HG03196 (cell line): ENCODE measurements at regions not wholly inside any gene's neighbourhood (a gene's known extent, or its start where the extent isn't known, plus 50 kb on each side); places are given as distances from the start of the nearest gene placed in this dataset.
"Not testable (repeated sequence)": the region's sequence is repeated elsewhere in the genome, so short reads cannot be mapped to it uniquely, and the experiment has no call there.

Source experiments
- ATAC-seq: cut with Tn5 transposase; IDR thresholded peaks from one replicate; pipeline ENCODE4 v1.9.1; 2021; ENCODE audit not compliant: unreplicated experiment

DNA sequence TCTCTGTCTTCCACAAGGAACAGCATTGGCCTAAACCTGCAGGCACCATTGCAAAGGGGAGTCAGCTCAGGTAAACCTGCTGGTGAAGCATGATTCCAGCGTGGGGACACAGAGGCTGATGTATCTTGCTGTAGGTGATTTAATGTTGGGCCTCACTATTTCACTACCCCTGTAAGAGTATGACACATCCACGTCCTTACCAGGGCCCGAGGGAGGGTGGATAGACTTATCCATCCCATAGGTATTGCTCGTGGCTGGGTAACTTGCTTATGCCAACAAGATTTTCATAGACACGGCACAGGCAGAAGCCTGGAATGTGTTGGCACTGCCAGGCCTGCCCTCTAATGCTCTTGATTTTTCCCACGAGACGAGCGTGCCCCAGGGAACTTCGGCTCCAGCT is 107.4 kb upstream of the SULF2 start:
- not testable (repeated sequence) for ATAC-seq

DNA sequence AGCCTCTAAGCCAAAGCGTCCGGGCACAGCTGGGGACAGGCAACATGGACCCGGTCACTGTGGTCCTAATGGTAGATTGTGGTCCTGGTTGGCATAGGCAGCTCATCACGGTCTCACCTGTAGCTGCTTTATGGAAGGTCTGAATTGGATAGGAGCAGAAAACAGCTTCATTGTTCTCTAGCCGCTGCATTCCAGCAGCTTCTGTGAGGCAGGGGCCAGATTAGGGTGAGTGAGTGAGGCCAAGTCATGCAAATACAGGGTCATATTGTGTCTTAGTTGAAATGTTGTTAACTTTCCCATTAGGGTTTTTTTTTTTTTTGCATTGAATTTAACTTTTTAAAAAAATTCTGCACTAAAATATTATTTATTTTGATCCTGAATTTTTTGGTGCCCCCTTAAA is 105.4 kb upstream of the SULF2 start:
- not testable (repeated sequence) for ATAC-seq

DNA sequence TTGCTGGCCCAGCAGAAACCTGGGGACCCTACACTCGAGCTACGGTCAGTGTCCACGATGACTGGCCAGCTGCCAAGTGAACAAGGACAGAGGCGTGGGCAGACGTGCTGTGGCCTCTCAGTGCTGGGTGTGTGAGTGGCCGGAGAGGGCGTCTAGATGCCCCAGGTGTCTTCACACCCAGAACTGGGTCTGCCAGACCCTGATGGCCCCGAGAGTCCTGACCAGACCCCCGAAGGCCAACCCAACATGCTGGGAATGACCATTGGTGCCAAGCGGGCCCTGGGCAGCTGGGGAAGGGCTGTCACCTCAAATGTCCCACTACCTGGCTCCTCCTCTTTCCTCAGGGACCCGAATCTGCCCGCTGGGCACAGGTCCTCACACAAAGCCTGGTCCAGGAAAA is 104.5 kb upstream of the SULF2 start:
- not testable (repeated sequence) for ATAC-seq

DNA sequence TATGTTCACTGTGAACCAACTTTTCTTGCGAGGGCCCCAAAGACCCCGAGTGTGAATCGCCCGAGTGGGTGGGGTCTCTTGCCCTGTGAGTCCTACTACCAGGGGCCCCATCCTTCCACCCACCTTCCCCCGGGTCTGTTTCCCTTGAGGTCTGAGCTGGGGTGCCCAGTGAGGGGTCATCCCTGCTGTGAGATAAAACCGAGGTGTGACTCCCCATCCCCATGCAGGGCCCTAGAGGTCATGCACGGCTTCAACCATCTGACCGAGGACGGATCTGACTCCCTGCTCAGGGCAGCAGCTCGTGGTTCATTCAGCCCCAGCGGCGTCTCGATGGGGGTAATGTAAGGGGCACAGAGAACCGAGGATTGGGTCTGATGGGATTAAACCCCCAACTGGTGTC is 103.1 kb upstream of the SULF2 start:
- ATAC-seq = no peak

DNA sequence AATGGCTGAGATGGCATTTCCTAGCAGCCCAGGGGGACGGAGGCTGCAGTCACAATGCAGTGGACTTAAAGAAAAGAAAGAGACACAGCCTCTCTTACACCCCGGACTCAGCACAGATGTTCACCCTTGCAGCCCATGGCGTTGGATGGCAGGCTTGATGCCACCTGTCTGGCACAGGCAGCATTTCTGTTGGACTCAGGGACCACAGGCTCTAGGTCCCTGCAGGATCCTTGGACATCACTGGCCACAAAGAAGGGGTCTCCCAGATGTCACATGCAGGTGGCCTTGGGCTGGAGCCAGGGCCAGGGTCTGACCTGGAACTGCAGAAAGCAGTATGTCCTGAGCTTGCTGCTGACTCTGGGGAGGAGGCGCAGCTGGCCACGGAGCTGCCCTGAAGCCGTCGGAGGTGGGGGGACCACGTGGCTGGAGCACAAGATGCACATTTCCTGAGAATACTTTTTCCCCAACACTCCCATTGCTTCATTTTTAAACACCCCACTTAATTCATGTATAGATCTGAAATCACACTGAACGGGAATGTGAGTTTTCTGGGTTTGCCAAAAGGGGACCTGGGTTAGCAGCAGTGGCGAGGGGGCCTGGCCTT is 102.3 kb upstream of the SULF2 start:
- ATAC-seq = no peak

DNA sequence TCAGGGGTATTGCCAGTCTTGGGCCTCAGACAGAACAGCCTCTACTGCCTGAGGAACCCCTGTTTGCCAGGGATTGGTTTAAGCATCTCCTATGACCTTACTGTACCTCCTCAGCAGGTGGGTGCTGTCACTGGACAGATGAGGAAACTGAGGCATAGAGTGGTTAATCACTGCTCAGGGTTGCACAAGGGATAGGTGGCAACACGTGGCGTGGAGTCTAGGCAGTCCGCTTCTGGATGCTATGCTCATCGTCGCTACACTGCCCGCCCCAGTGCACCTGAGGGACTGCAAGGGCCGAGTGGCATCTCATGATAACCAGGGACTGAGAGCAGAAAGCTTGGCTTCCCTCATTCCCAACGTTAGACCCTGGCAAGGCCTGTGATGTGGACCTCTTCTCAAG is 101.8 kb upstream of the SULF2 start:
- no peak for ATAC-seq

DNA sequence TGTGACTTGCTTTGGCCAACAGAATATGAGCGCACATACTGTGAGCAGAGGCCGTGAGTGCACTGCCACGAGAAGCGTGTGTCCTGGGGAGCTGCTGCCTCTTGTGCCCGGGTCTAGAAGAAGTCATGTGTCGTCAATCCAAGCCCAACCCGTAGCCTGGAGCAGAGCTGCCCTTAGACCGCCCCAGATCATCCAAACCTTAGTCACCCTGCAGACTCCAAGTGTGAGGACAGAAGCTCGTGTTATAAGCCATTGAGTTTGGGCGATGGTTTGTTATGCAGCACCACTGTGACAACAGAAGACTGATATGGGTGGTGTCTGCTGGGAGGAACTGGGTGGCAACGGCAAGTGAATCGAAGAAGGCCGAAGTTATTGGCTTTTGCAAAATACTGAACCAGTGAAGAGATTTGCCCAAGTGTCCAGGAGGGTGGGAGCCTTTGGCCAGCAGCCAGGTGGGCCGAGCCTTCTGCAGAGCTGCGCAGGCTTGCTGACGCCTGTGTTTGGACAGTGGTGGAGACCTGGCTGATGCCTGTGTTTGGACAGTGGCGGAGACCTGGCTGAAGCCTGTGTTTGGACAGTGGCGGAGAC is 101.3 kb upstream of the SULF2 start:
- ATAC-seq = no peak

DNA sequence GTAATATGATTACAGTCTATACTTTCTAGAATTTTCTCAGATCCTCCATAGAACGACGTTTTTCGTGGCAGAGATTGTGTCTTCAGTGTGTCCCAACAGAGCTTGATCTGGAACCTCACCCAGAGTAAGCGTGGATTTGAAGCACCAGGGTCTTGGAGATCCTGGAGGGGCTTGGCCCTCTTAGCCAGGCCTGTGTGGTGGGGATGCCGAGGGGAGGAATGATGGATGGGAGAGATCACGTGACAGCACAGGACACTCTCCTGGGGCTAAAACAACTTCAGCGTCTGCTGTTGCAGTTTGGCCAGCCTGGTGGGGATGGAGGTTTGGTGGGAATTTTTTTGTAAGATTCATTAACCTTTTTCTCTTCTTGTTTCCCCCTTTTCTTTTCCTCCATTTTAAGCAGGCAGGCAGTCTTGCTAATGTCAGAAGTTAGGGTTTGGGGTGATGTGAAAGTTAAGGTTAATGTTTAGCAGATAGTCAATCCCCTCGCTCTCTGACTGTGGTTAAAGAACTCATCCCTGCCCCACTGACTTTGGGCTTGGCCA is 100.7 kb upstream of the SULF2 start:
- no peak for ATAC-seq

DNA sequence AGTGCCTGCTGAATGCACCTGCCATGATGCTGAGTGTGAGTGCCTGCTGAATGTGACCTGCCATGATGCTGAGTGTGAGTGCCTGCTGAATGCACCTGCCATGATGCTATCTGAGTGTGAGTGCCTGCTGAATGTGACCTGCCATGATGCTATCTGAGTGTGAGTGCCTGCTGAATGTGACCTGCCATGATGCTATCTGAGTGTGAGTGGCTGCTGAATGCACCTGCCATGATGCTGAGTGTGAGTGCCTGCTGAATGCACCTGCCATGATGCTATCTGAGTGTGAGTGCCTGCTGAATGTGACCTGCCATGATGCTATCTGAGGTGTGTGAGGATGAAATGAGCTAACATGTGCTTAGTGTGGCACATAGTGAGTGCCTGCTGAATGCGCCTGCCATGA is 98.7 kb upstream of the SULF2 start:
- ATAC-seq = not testable (repeated sequence)

DNA sequence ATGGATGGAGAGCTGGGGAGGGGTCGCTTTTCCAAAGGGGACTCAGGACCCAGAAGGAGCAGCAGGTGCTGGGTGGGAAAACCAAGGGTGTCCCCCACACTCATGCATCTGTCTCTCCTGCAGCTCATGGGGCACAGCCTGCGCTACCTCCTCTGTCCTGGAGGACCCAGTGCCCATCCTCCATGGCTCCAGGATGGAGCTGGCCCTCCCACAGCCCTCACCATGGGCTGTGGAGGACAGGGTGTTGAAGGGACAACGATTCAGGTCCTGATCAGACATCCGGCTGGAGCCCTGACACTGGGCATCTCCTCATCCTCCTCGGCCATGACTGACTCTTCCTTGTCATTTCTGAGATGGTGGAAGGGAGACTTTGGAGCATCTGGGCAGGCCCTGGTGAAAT is 97.9 kb upstream of the SULF2 start:
- ATAC-seq = no peak

DNA sequence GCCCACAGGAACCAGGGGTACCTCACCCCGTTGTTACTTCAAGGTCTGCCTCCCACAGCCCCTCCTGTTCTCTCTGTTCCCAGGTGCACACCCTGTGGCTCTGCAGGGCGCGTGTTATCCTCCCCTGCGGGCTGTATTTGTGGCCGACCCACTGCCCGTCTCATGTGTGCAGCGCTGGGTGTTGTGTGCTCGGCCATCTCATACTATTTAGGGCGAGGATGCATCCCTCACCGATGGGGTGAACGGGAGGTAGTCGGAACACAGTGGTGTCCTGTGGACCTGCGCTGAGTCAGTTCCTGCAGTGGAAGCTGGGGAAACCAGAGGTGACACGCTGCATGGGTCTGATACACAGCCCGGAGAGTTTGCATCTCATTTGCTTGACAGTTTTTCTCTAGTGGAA is 94.5 kb upstream of the SULF2 start:
- ATAC-seq = no peak

DNA sequence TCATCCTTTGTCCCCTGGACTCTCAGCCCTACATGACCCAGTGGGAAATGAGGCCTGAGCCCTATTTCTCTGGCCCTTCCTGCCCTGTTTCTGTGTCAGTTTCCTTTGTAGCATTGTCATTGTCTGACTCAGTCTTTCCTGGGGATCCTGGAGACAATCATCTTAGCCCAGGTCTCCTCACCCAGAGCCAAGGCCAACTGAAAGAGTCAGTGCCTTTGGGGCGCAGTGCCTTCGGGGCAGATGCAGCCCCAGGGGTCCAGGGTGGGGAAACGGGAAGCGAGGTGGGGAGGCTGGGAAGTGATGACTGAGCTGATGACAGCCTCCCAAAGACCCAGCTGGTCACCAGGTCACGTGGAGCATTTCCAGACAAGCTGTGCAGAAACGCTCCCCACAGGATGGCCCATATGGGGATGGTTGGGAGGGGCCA is 93.3 kb upstream of the SULF2 start:
- no peak for ATAC-seq

DNA sequence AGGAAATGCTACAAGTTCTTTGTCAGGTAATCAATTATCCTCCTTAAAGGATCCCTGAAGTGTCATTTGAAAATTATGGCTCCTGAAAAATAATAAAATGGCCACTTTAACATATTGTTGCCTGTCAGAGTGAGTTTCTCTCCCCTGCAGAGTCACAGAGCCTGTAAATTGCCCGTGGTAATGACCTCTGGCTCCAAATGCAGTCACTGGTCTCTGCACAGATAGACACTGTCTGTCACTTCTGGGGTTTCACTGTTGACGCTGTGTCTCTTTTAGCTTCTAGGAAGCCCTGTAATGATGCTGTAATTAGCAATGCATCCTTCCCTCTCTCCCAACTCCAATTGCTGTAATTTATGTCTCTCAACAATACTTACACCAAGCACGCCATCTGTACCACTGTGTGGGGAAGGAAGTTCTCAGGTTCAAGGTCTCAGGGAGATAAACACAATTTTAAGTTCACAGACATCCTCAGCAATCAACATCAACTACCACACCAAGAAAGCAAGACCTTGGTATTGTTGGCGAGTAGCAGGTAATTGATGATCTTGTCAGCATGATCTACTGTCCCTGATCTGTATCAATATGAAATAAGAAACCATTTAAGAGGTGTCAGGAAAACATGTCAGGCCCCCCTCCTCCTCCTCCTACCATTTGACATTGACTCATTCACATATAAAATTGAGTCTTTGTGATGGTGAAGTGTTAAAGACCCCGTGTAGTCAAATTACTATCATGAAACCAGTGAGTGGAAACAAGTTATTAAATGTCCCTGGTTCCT is 91.2 kb upstream of the SULF2 start:
- ATAC-seq = no peak

DNA sequence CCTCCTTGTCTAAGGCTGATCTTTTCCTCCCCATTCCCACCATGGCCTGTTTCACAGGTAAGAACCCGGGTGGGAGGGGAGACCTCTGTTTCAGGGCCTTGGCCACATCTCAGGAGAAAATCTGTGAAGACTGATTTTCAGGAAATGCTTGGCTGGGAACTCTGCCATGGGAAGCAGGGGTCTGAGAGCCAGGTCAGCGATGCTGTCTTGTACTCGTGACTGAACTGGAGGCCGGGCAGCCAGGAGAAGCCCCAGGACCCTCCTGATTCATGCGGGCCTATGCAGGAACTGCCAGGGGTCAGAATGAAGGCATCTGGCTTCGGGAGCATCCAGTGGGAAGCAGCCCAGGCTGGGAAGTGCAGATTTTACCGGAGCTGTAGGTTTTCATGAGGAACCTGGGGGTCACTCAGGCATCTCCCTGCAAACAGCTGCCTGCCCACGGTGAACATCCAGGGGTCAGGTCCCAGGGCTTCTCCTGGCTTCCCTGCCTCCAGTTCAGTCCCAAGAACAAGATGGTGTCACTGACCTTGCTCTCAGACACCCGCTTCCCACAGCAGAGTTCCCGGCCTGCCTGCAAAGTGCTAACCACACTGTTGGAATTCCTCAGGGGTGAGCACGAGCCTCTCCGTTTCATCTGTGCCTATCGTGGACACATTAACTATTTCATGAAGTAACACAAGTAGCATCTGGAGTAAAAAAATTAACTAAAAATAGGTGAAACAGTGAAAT is 90.2 kb upstream of the SULF2 start:
- no peak for ATAC-seq

DNA sequence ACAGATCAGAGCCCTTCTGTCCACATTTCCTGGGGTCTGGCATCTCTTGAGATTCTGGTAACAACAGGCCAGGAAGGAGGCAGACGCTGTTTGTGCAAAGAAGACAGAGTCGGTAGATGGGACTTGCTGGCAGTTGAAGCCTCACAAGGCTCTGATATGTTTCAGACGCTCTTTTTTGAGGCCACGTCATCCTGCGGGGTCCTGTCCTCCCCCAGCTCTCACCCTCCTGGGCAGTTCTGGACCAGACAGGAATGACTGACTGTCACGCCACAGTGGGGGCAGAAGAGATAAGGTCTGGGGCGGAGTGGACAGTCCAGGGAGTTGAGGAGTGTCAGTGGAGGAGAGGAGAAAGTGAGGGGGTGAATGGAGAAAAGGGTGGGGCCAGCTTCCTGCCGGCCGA is 87.1 kb upstream of the SULF2 start:
- ATAC-seq = no peak

DNA sequence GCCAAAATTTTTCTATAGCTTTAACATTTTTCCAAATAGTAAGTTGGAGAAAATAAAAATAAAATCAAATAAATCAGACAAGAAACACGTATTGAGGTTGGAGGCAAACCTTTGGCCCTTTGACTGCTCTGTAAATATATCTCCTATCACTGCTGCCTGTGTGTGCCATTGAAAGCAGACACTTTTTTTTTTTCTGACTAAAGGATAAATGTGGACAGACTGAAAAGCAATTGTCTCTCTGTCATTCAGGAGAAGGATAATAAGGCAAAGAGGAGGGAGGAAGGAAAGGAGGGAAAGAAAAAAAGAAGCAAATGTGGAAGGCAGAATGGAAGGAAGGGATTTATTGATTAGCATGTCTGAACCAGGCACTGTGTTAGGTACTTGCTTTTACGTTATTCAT is 85.2 kb upstream of the SULF2 start:
- no peak for ATAC-seq

DNA sequence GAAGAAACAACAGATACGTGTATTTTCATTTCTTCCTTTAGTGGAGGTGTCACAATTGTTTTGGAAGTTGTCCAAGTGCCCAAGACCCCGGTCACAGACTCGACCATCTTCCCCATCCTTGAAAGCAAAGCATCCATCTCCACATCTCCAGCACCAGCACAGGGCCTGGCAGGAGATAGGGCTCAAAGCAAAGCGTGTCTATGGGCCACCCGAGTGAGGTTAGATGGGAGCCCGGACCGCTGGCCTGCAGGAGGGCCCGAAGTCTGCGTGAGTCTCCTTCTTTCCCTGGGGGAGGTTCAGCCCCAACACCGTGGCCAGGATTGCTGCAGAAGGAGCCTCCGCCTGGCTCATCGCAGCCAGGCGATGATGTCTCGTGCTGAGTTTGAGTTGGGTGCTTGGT is 83.5 kb upstream of the SULF2 start:
- no peak for ATAC-seq

DNA sequence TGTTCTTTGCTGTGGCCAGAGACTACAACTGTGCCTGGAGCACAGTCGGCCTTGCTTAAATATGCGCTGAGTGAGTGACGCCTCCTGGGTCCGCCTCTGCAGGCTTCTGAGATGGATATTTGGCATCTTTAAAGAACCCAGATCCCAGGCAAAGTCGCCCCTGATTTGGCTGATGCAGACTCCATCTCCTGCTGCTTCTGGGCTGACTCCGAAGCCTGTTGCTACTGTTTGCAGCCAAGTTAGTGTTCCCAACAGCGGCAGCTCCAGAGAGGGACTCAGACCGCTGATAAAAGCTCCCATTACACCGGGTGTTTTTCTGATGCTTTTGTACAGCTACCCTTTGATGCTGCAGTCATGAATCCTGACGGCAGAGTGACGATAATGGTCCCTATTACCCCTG is 83.0 kb upstream of the SULF2 start:
- ATAC-seq = no peak

DNA sequence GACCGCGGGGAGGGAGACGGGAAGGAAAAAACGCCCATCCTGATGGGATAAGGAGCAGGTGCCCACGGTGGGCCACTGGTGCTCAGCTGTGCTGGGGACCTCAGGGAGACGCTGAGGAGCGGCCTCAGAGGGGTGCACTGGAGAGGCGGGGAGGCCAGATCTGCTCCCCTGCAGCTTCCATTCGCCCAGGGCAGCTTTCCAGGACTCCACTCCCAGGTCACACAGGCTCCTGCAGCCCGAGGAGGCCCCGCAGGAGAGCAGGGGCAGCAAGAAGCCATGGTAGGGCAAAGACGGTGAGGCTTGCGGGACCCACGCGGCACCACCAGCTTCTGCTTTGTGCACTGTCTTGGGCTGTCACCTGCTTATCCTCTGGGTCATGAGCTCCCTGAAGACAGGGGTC is 82.5 kb upstream of the SULF2 start:
- no peak for ATAC-seq

DNA sequence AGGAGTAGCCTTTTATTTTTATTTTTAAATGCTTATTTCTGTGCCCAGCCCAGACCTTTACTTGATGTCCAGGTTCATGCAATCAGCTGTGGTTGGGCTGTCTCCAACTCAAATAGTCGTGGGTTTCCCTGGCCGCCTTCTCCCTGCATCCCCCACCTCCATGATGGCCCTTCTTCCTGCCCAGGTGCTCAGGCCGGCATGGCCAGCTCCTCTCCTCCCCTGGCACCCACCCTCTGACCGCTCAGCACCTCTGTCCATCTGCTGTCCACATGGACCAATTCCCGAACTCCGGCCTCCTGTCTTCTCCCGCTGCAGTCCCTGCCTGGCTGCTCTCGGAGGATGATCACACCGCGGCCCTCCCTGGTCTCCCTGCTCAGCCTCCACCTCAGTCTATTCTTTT is 81.2 kb upstream of the SULF2 start:
- ATAC-seq = no peak

DNA sequence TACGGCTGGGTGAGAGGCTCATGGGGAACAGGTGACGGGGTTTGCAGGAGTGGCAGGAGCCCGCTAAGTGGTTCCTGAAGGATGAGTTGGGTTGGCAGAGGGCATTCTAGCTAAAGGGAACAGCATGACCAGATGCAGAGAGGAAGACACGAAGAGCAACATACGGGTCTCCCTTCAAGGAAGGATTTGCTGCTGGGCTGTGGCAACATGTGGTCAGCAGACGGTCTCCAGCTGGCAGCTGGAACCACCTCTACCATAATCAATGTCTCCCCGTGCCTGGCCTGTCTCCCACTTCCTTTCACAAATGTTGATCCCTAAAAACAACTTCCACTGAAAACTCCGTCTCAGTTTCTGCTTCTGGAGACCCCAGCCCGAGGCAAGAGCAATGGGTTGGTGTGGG is 80.6 kb upstream of the SULF2 start:
- ATAC-seq = no peak

DNA sequence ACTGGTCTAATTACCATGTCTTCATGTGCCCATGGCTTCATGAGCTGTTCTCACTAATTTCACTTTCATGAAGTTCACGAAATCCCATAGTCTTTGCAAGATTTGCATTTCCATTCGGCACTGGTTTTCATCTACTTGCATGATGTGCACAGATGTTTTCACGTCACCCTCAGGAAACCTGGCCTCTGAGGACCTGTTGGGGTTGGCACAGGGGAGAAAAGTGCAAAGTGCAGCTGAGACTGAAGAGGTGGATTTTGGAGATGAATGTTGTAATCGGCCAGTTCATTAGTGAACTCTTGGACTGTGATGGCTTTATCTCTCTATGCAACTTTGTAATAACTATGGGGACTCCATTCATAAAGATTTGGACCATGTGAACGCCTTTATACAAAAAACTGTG is 80.2 kb upstream of the SULF2 start:
- no peak for ATAC-seq
